Esophagus muscularis mucosa (tissue), 4 donors: ENCODE measurements at regions not wholly inside any gene's neighbourhood (a gene's known extent, or its start where the extent isn't known, plus 50 kb on each side); places are given as distances from the start of the nearest gene placed in this dataset.
A peak's percentile ranks its signal among the peaks of the same experiment; 100 is the strongest.

ENCODE experiments used
- DNase-seq: peaks from one replicate; pipeline ENCODE4 v3.0.0-alpha.2; 2017; ENCODE audit errors: extremely low spot score
- H3K27ac ChIP-seq, 4 donors: fragments of 200-600 bp; sonication (generic); replicated peaks in 1 of 4; 1 replicate in 3 of 4; 2 replicates in 1 of 4; pipeline ENCODE4 v1.5.1; 2016 to 2019; ENCODE audit warnings: mild to moderate bottlenecking in 1 of 4
- H3K27me3 ChIP-seq, 4 donors: fragments of 200-600 bp; sonication (generic); one replicate each; pipeline versions ENCODE4 v1.5.1 to v1.6.0; 2016 to 2019
- H3K36me3 ChIP-seq, 4 donors: fragments of 200-600 bp; sonication (generic); one replicate each; pipeline ENCODE4 v1.5.1; 2016 to 2019
- H3K4me1 ChIP-seq, 4 donors: fragments of 200-600 bp; sonication (generic); one replicate each; pipeline ENCODE4 v1.5.1; 2016 to 2019
- H3K4me3 ChIP-seq, 4 donors: fragments of 200-600 bp; sonication (generic); 1 replicate in 2 of 4; 2 replicates in 2 of 4; pipeline ENCODE4 v1.5.1; 2016 to 2019; ENCODE audit warnings: mild to moderate bottlenecking in 4 of 4, moderate library complexity in 1 of 4
- H3K9me3 ChIP-seq, 4 donors: fragments of 200-600 bp; sonication (generic); 1 replicate in 3 of 4; 2 replicates in 1 of 4; pipeline ENCODE4 v1.5.1; 2016 to 2019
- EP300 ChIP-seq: sonication (generic); formaldehyde crosslinking; IDR thresholded peaks from one replicate; pipeline ENCODE4 v1.6.1; 2017; ENCODE audit warnings: antibody characterized with exemption
- POLR2A ChIP-seq: fragments of 450-650 bp; IDR thresholded peaks from one replicate; pipeline ENCODE4 v1.6.1; 2017; ENCODE audit warnings: antibody characterized with exemption, moderate library complexity, mild to moderate bottlenecking, low read depth
- POLR2AphosphoS5 ChIP-seq, 2 donors: sonication (generic); formaldehyde crosslinking; IDR thresholded peaks; one replicate each; pipeline ENCODE4 v1.6.1; 2017; ENCODE audit warnings: antibody characterized with exemption in 2 of 2
- WGBS: methylation state at CpG from one replicate; pipeline ENCODE4 v1.1.5; 2018; 5-methylcytosine and 5-hydroxymethylcytosine counted together
- intact Hi-C: fragments of 100-400 bp; cut with DNase I; formaldehyde crosslinking; loops from one replicate; pipeline ENCODE4 v1.15.1; 2023
- TF ChIP-seq, protein P1 (sequence below), 3 experiments: fragments of 200-600 bp in 2 of 3; fragments of 450-650 bp in 1 of 3; sonication (generic) in 2 of 3; IDR thresholded peaks; one replicate each; pipeline ENCODE4 v1.5.1; 2017 to 2019; ENCODE audit warnings: antibody characterized with exemption in 3 of 3, mild to moderate bottlenecking in 2 of 3, moderate library complexity in 1 of 3

DNA sequence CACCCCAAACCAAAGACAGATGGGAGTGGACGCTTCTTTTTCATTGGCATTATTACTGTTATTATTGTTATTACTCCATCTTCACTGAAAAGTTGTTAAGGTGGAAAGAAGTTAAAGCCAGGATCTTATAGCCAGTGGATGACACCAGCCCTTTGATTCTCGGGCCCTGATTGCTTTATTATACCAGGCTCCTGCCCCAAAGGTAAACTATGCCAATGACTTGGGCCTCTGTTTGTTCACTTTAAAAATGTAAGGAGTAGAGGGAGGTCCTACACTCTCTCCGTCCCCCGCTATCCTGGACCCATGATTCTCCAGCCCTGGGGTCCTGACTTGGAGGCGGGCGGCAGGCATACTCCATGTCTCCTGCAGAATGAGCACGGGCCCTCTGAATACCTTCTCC, 106.8 kb downstream of the TOMM20 start:
- Histone ChIP-seq H3K4me1 (peaks cover 0 to 17% (median 15%) of the 10 kb centered on the region in 4 donors), H3K27ac (peak overlapping the region; percentile 36 to 59 (median 55))

DNA sequence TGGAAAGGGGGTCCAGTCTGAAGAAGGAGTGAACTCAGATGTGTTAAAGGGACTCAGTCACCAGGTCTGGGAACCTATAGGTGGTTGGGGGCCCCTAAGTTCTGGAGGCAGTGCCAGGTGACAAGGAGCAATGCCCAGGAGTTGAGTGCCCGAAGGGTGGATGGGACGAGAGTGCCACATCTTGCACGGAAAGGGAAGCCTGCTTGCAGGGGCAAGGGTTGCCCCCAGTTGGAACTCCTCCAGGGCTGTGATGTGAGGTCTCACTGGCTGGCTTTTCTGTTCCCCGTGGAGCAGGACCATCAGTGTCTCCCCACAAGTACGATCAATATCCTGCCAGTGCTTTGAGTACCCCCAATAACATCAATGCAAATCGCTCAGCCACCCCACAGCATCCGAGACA, 107.3 kb downstream of the TOMM20 start:
- H3K36me3 ChIP-seq: no peaks in the 10 kb centered on the region
- intact Hi-C loops: no loop called here
- H3K9me3 ChIP-seq: no peaks in the 10 kb centered on the region
- no peak overlapping the region for H3K4me3 ChIP-seq
- WGBS: 100% methylated on average over 6 of the region's 7 CpGs
- TF ChIP-seq POLR2A (no peak), EP300 (no peak), POLR2AphosphoS5 (IDR thresholded peaks at IDR 0.05) (no peak)
- TF ChIP-seq, protein P1, sequence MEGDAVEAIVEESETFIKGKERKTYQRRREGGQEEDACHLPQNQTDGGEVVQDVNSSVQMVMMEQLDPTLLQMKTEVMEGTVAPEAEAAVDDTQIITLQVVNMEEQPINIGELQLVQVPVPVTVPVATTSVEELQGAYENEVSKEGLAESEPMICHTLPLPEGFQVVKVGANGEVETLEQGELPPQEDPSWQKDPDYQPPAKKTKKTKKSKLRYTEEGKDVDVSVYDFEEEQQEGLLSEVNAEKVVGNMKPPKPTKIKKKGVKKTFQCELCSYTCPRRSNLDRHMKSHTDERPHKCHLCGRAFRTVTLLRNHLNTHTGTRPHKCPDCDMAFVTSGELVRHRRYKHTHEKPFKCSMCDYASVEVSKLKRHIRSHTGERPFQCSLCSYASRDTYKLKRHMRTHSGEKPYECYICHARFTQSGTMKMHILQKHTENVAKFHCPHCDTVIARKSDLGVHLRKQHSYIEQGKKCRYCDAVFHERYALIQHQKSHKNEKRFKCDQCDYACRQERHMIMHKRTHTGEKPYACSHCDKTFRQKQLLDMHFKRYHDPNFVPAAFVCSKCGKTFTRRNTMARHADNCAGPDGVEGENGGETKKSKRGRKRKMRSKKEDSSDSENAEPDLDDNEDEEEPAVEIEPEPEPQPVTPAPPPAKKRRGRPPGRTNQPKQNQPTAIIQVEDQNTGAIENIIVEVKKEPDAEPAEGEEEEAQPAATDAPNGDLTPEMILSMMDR (IDR thresholded peaks at IDR 0.05): no peak
- DNase-seq: no peak
- H3K27ac ChIP-seq: no peak overlapping the region
- no peaks in the 10 kb centered on the region for H3K27me3 ChIP-seq
- H3K4me1 ChIP-seq: peaks cover 0 to 17% (median 15%) of the 10 kb centered on the region in 4 donors

More for the DNA sequence above, 106.8 kb downstream of the TOMM20 start:
- WGBS: 75% methylated on average over 7 of the region's 7 CpGs
- DNase-seq: no peak
- intact Hi-C loops: no loop called here
- no peaks in the 10 kb centered on the region for H3K9me3 ChIP-seq
- no peaks in the 10 kb centered on the region for H3K36me3 ChIP-seq
- no peak for TF ChIP-seq EP300
- TF ChIP-seq POLR2AphosphoS5 (IDR thresholded peaks at IDR 0.05): no peak
- TF ChIP-seq, protein P1 (IDR thresholded peaks at IDR 0.05): no peak
- TF ChIP-seq POLR2A: no peak
- no peak overlapping the region for H3K4me3 ChIP-seq
- no peaks in the 10 kb centered on the region for H3K27me3 ChIP-seq

DNA sequence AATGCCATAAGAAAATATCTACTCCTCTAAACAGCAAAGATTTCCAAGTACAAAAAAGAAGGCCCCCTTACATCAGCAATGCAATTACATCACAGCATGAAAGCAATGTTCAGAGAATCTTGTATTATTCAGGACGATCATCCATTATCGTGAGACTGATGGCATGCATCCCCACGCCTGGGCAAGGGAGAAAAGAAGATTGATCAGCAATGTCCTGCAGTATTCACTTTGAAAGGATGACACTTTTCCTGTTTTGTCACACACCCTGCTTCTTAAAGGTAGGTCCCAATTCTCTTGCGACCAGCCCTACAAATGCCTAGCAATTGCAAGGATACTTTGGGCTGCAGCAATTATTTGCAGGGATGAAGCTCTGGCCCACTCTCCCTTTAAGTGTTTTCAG, 108.7 kb downstream of the TOMM20 start:
- no peak for TF ChIP-seq POLR2AphosphoS5 (IDR thresholded peaks at IDR 0.05)
- TF ChIP-seq EP300: no peak
- TF ChIP-seq POLR2A: no peak
- TF ChIP-seq, protein P1 (IDR thresholded peaks at IDR 0.05): no peak
- DNase-seq: no peak
- intact Hi-C loops: no loop called here

DNA sequence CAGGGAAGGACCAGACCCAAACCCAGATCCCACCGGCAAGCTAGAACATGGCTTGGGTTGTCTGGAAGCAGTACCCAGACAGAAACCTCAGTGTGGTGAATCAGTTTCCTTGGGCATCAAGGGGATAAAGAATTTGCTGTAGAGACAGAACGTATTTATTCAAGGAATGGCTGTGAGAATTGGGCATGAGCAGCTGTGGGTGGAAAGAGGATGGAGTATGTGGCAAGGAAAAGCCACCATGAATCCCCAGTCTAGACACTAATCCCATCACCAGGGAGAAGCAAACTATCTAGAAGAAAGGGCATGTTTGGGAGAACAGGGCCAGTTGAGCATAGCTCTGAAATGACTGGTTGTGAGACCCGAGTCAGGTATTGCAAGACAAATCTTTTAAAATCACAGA, 109.2 kb downstream of the TOMM20 start:
- intact Hi-C loops: no loop called here
- DNase-seq: no peak
- H3K4me1 ChIP-seq: peaks cover 0 to 17% (median 15%) of the 10 kb centered on the region in 4 donors
- H3K4me3 ChIP-seq: no peak overlapping the region
- H3K36me3 ChIP-seq: no peaks in the 10 kb centered on the region
- no peak for TF ChIP-seq EP300
- no peaks in the 10 kb centered on the region for H3K9me3 ChIP-seq
- H3K27ac ChIP-seq: no peak overlapping the region
- H3K27me3 ChIP-seq: no peaks in the 10 kb centered on the region
- WGBS: 92% methylated on average over 3 of the region's 3 CpGs

More for the DNA sequence above, 108.7 kb downstream of the TOMM20 start:
- no peaks in the 10 kb centered on the region for H3K27me3 ChIP-seq
- H3K27ac ChIP-seq: no peak overlapping the region
- peaks cover 0 to 17% (median 15%) of the 10 kb centered on the region in 4 donors for H3K4me1 ChIP-seq
- H3K4me3 ChIP-seq: no peak overlapping the region
- 93% methylated on average over 4 of the region's 4 CpGs for WGBS
- H3K36me3 ChIP-seq: no peaks in the 10 kb centered on the region
- H3K9me3 ChIP-seq: no peaks in the 10 kb centered on the region

DNA sequence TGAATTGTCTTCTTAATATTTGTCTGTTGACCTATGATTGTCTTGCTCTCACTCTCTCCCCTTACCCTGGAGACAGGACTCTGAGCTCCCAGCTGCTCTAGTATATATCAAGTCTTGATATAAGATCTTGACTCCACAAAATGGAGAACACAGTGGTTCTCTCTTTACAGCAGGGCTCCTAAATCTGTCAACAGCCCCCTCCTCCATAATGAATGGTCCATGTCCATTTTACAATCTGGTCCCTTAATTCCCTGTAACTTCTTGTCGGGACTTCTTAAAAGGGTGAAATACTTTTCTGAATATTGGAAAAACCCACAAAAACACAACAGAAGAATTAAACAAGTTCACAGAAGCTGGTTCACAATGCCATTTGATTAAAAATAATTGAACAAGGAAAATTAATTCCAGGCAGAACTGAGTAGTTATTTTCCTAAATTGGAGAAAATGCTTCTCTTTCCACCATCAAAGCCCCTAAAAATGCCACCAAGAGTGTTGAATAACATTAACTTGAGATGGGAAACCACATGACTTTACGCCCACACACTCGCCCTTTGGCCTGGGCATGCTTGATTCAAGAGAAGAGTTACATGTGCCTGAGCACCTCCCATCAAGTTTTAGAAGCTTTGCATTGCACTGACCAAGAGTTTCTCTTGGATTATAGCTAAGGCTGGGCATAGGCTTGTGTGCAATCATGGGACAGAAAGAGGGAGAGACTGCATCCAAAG, 109.8 kb downstream of the TOMM20 start:
- no peaks in the 10 kb centered on the region for H3K27me3 ChIP-seq
- WGBS: 95% methylated on average over 3 of the region's 3 CpGs
- intact Hi-C loops: no loop called here
- H3K4me3 ChIP-seq: no peak overlapping the region
- TF ChIP-seq POLR2AphosphoS5 (IDR thresholded peaks at IDR 0.05) (no peak), POLR2A (no peak), EP300 (no peak)
- TF ChIP-seq, protein P1 (IDR thresholded peaks at IDR 0.05): no peak
- no peak for DNase-seq
- H3K36me3 ChIP-seq: no peaks in the 10 kb centered on the region
- H3K27ac ChIP-seq: no peak overlapping the region
- peaks cover 0 to 17% (median 15%) of the 10 kb centered on the region in 4 donors for H3K4me1 ChIP-seq
- H3K9me3 ChIP-seq: no peaks in the 10 kb centered on the region
